ENCODE measurements at regions not wholly inside any gene's neighbourhood (a gene's known extent, or its start where the extent isn't known, plus 50 kb on each side); places are given as distances from the start of the nearest gene placed in this dataset.

DNA sequence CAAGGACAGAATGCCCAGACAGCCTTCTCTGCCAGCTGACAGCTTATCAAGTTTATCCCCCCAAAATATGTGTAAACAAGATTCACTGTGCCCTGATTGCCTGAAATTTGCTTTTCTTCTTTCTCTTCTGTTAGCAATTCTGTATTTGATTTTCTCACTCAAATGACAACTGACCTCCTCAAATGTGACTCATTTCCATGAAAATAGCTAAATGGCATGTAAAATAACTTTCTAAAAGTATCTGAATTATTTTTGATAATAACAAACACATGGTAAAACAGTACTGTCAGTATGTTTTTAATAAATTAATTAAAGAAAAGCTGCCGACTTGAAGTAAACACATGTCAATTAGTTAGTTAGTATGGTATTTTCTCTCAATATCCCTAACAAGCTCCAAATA, 202.3 kb upstream of the STAC start:
- TF ChIP-seq POLR2A (IDR thresholded peaks at IDR 0.05; ENCODE audit: low read depth, low read length) (no peak), CTCF (IDR thresholded peaks at IDR 0.05; ENCODE audit: extremely low read depth in 1 of 2, insufficient read depth in 1 of 2, low read depth in 1 of 2, low read length in 2 of 2) (no peak)
